ENCODE measurements at regions not wholly inside any gene's neighbourhood (a gene's known extent, or its start where the extent isn't known, plus 50 kb on each side); places are given as distances from the start of the nearest gene placed in this dataset.

GRCh38 chr10:35774109-35774508, 132.0 kb upstream of the FZD8 start:
- no peak for TF ChIP-seq CTCF (IDR thresholded peaks at IDR 0.05)
- TF ChIP-seq POLR2A (IDR thresholded peaks at IDR 0.05) = no peak
